GM03348 (cell line): ENCODE measurements at regions not wholly inside any gene's neighbourhood (a gene's known extent, or its start where the extent isn't known, plus 50 kb on each side); places are given as distances from the start of the nearest gene placed in this dataset.
A peak's percentile ranks its signal among the peaks of the same experiment; 100 is the strongest.

Source experiments
- DNase-seq: peaks from one replicate; pipeline ENCODE4 v3.0.0; 2012; ENCODE audit warnings: low spot score

DNA sequence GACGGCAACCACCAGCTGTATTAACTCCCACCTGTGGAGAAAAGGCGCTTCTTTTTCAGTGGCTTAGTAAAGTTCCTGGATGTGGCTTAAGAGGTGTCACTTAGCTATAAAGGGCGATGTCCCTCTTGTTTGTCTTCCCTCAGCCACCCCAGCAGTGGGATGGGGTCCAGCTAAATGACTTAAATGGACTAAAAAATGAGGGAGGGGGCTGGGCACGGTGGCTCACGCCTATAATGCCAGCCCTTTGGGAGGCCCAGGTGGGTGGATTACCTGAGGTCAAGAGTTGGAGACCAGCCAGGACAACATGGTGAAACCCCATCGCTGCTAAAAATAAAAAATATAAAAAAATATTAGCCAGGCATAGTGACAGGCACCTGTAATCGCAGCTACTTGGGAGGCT, 667.5 kb upstream of the RBFOX1 start:
- DNase-seq = no peak

DNA sequence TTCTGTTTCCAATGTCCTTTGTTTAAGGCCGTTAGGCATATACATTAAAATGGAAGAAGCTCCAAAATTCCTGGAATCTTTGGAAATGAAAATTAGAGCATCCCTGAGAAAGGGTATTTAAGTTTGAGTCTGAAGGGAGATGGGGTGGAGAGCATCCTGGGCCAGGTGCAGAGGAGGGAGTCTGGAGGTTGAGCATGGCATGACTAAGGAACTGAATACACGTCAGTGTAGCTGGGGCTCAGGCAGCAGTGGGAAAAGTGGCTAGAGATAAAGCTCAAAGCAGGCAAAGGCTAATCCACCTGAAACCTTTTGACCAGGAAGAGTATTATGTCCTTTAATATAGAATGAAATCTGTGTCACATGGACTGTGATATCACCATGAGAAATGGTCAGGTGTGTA, 669.0 kb upstream of the RBFOX1 start:
- DNase-seq = no peak

DNA sequence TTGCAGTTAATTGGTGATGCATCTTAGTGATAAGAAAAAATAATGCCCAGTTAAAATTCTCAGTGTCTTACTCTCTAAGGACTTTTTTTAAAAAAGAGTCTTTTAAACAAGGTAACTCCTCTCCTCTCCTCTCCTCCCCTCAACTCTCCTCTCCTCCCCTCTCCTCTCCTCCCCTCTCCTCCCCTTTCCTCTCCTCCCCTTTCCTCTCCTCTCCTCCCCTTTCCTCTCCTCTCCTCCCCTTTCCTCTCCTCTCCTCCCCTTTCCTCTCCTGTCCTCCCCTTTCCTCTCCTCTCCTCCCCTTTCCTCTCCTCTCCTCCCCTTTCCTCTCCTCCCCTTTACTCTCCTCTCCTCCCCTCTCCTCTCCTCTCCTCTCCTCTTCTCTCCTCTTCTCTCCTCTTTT, 675.9 kb upstream of the RBFOX1 start:
- DNase-seq = no peak

DNA sequence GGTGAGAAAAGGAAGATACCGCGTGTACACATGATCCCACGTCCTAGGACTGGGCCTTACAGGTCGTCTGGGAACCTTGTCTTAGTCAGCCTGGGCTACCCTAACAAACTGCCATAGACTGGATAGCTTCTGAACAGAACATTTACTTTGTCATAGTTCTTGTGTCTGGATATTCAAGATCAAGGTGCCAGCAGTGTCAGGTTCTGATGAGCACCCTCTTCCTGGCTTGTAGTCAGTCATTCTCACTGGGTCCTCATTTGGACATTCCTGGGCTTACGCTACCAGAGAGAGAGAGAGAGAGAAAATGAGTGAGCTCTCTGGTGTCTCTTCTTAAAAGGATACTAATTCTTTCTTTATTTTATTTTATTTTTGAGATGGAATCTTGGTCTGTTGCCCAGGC, 685.8 kb upstream of the RBFOX1 start:
- no peak for DNase-seq

DNA sequence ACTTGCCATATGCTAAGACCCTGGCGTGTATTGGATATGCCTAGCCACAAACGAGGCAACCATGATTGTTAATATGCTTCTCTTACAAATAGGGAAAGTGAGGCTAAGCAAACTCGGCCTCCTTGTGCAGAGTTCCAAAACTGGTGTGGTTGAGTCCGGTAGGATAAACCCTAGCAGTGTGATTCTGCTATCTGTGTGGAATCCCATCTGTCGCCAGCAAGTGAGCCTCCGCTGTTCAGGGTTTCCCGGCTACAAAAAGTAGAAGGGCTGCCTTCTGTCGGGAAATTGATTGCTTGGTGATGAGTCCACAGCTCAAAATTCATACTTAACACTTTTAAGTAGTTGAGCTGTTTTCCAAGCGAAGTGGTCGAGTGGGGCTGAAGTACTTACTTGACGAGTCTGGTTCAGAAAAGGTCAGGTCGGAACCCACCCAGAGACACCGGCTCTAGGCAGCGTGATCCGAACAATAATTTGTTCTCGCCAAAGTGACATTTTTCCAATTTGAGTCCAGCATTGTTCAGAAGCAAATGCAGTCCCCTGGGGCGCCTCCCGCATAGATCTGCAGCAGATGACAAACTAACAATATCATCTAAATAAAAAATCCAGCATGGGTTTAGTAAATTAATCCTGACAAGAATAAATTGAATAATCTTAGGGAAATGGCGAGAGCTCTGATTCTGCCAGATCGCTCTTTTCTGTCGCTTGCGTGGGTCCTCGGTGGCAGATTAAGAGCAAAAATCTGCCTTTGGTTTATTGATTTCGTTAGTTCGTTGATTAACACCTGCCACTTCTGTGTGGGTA, 686.7 kb upstream of the RBFOX1 start:
- no peak for DNase-seq

DNA sequence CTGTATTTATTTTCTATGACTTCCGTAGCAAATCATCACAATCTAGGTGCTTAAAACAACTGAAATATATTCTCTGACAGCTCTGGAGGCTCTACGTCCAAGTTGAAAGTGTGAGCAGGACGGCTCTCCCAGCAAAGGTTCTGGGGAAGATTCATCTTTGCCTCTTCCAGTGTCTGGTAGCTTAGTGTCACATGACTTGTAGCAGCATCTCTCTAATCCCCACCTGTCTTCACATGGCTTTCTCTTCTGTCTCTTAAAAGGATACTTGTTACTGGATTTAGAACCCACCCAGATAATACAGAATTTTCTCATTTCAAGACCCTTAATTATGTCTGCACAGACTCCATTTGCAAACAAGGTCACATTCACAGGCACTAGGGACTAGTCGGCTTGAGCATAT, 687.7 kb upstream of the RBFOX1 start:
- DNase-seq = no peak

DNA sequence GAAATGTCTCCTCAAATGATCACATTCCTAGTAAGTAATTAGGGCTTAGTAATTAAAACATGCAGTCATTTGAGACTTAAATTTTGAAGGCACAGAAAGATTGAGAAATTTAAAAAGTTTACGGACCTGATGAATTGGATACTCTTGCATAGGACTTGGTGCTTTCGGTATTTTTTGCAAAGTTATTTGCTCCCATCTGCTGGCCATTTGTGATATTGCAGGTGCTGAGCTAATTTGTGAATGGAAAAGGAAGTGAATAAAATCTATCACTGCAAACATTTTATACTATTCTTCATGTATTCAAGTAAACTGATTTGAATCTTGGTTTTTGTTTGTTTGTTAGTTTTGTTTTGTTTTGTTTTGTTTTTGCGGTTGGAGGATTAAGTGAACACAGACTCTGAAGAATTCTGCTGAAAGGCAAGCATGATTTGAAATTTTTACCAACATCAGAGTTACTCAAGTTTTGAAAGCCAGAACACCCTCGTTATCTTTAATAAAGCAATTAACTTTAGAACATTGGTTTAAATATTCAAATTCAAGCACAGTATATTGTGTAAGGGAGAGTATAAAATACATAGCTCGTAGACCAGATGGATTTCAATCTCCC, 689.5 kb upstream of the RBFOX1 start:
- DNase-seq = peak; percentile 42

DNA sequence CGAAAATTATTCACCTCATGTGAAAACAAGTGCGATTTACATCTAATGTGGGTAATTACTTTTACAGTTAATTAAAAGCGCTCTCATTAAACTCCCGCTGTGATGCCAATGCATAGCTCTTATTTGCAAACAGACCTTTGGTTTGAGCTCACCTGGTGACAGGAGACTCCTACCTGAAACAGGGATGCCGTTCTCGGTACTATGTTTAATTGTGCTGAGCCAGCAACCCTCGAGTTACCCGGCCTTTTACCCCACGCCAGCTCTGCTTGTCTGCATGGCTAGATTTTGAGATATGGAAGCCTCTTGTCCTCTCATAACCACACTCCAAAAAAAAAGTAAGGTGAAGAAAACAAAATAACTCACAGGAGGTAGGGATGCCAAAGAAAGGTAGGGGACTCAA, 690.4 kb upstream of the RBFOX1 start:
- DNase-seq = no peak

DNA sequence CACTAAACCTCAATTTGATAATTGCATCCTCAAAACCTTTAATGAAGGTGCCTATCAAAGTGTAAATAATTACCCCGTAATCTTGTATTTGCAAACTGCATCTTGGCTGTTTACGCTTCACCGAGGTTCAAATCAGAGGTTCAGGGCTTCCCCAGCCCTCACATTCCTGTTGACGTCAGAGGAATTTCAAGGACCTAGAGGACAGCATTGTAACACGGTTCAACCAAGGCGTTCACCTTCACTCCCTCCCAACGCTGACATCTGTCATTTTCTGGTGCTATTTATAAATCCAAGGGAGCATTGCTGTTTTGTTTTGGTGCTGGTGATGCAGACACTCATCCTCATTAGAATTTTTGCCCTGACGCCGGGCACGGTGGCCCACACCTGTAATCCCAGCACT, 691.6 kb upstream of the RBFOX1 start:
- no peak for DNase-seq

DNA sequence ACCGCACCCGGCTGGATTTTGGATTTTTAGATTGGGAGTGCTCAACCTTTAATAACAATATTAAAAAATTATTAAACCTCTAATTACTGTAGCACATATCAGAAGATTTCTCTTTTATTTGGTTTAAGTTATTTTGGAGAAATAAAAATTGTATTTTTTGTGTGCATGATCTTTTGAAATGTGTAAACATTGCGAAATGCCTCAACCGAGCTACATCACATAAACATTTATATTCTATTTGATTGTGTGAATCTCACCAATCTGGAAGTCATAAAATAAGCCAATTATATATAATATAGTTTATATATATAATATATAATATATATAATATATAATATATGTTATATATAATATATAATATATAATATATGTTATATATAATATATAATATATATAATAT, 696.2 kb upstream of the RBFOX1 start:
- DNase-seq = no peak

DNA sequence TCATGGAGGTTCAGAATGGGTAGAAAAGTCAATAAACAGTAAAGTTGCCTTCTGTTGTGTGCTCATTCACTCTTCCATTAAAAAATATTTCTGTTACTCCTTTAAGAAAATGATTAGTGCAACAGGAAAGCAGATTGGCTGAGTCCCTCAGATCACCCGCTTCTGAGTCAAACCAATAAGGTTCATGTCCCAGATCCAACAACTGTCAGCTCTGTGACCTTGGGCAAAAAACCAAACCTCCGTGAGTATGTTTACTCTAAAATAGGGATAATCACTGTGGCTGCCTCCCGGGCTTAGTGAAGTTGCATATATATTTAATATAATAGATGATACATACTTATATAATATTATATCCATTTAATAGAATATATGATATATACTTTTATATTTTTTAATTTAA, 698.5 kb upstream of the RBFOX1 start:
- DNase-seq = no peak

DNA sequence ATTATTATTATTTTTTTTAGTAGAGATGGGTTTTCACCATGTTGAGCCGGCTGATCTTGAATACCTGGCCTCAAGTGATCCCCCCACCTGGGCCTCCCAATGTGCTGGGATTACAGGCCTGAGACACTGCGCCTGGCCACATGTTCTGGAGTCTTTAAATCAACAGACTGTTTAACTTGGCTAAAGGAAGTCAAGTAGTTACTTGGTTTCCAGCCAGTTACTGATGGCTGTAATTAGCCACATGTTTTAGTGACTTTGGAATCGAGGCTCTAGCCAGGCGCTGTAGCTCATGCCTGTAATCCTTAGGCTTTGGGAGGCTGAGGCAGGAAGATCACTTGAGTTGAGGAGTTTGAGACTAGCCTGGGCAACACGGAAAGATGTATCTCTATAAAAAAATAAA, 699.2 kb upstream of the RBFOX1 start:
- no peak for DNase-seq

DNA sequence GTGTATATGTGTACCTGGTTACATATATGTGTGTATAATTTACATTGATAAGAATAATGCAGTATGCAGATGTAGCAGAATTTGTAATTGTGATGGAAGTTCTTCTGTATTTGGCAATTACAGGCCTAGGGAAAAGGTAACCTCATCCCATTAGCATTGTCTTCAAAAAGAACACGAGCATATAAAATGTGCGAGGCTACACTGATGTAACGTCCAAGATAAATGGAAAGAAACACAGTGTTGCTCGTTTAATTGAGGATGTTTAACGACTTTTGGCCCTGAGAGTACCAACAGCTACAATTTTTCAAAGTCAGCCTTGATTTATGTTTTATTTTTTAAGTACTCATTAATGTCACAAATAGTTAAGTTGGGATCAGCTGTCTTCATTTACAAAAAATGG, 703.5 kb upstream of the RBFOX1 start:
- DNase-seq = no peak

DNA sequence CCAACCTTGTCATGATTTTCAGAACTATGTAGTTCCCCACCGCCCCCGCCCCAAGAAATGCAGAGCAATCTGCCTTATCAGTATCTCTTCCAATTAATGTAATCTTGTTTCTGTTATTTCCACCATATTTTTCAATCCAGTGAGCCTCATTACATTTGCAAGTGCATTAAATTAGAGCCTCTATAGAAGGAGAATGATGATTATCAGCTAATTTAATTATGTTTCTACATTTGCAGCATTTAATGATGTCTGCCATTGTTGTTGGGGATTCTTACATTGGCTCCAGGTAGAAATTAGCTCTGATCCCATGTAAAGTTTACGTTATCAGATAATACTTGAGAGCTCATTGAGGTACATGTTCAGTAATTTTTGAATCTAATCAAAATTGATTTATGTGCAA, 707.0 kb upstream of the RBFOX1 start:
- no peak for DNase-seq

DNA sequence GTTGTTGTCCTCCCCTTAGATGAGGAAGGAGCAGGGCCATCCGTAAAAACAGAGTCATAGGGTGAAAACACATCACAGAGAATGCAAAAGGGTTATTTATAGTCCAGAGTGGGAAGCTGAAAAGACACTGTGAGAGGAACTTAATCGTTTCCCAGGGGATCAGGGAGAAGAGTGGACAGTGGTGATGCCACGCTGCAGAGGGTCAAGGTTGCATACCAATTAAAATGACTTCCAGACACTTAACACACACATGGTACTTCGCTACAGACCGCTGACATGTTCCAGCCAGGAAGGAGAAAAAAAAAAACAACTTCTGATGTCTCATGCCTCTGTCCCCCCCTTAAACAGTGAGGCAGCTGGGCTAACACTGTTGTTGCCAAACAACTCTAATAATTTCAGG, 713.8 kb upstream of the RBFOX1 start:
- DNase-seq = no peak

DNA sequence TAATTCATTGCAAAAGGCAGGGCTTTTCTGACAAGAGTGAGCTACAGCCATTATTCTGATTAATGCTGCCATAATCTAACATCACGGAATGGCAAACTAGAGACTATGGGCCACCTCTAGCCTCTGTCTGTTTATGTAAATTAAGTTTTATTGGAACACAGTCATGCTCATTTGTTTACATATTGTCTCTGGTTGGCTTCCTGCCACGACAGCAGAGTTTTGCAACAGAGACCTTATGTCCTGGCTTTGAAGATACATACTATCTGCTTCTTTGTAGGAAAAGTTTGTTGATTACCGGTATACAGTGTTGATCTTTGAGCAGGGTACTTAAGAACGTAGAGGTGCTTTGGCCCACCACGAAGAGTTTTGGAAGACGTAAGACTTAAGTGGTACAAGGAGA, 715.9 kb upstream of the RBFOX1 start:
- DNase-seq = no peak

DNA sequence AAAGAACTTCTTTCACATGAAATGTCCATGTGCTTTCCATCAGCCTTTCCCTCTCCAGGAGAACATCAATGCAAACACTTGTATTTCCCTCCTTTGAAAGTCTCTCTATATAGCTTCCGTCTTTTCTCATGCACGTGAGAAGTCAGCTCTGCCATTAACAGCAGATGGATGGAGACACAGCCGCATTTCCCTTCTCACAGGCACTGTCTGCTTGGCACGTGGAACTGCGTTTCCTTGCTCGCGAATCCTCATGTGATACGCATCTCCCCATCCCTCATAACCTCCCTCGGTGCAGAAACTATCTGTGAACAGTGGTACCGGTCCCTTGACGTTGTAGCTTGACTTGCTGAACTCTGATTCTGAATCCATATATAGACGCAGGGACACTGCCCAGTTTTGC, 717.0 kb upstream of the RBFOX1 start:
- no peak for DNase-seq

DNA sequence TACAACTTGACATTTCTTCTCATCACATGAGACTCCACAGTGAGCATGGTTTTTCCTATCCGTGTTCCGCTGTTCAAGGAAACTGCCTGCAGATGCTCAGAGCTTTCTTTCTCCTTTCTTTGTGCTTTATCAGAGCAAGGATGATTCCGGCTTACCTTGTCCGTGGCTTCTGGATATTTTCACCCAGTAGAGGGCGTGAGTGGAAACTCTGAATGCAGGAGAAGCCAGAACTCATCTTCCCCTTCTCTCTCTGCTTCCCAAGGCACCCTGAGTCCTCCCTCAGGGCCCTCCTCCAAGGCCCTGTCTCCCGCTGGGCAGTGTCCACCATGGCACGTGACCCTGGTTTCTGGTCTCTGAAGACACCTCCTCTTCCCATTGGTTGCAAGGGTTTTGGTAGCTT, 721.1 kb upstream of the RBFOX1 start:
- no peak for DNase-seq

DNA sequence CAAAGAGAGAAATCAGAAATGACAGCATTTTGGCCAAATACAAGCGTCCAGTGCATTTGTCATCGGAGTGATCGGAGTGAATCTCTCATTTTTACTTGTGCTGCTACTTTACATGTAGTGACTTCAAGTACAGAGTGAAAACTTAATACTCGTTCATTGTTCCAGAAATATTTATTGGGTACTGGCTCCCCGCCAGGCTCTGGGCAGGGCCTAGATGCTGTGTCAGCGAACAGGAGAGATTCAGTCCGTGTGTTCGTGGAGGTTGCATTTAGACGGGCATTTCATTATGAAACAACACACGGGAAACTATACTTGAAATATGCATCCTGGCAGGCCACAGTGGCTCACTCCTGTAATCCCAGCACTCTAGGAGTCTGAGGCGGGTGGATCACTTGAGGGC, 727.2 kb upstream of the RBFOX1 start:
- no peak for DNase-seq

DNA sequence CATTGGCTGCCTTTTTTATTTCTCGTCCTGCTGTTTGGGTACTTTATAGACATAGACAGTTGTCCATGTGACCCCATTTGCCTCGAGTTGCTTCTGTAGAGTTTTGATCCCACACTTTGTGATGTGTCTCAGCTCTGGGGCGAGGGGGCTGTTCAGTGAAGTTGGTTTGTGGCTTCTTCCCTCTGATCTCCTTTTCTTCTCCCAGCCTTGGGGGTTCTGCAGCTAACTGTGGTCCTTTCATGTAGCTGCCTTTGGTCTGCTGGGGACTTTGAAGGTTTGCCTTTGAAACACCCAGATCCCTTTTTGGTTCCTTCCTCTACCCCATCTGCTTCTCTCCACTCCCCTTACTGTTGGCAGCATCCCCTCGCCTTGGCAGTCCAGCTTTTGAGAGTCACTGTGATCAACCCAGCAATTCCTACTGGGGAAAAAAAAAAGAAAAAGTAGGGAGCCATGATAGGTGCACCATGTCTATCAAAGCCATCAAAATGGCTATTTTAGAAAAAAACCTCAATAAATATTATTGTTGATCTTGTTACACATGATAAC, 728.8 kb upstream of the RBFOX1 start:
- no peak for DNase-seq

DNA sequence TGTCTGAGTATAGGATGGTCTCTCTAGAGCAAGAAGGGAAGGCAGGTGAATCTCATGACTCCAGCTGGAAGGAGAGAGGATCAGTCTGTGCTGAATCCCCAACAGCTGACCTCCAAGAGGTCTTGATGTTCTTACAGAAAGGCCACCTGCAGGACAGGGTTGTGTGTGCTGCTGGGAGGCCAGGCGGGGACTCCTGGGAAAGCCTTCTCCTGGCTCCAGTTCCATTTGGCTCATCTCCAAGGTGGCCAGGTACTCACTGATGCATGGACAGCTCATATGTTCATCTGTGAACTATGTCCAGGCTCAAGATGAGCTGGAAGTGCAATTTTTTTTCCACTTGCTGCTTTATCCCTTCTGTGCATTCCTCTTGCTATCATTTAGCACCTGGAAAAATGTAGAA, 730.2 kb upstream of the RBFOX1 start:
- no peak for DNase-seq

DNA sequence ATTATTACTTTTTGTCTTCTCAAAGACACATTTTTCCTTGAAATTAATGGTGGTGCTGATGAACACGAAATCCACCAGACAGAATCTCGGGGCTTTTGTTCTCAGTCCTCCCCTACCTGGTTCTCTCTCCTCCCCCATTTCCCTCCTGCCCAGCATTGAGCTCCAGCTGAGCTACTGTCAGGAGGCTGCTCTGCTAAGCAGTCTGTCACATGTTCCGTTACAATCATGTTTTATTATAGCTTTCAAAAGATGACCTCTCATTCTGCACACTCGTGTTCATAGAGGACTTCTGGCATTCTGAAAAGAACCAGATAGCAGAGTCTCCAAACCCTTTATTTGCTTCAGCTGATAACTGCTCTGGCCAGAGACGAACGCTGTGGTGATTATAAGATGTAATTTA, 732.5 kb upstream of the RBFOX1 start:
- DNase-seq = no peak

DNA sequence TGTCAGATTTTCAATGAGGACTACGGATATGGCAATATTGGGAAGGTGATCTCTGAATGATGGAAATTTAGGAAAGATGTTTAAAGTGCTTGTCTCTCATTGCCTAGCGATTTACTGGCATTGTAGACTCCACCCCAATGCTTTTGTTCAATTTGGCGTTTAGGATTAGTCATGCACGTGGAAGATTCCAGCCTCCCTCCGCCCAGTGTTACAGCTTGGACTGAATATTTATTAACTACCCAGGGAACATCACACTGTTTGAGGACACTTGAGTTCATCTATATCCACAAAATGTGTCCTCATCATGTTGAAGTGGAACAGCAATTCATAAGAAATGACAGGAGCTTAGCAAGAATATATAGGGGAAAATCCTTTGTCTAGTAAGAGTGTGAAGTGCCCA, 738.8 kb upstream of the RBFOX1 start:
- no peak for DNase-seq

DNA sequence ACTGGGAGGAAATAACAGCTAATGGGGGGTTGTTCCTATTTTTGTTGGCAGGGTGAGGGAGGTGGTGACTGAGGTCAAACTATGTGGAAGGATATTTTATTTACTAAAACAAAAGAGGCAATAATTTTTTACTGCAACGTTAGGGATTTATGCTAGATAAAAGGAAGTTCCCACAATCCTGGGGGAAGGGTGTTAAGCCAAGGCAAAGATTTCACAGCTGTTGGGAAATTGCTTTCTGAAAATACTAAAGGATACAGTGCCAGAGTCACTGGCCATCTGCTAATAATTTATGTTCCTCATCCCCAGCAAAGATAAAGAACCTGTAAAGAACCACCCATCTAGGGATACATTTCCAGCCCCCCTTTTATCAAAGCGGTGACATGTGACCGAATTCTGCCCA, 756.0 kb upstream of the RBFOX1 start:
- DNase-seq = no peak
